HEK293 (cell line): ENCODE measurements at regions not wholly inside any gene's neighbourhood (a gene's known extent, or its start where the extent isn't known, plus 50 kb on each side); places are given as distances from the start of the nearest gene placed in this dataset.

Experiments
- CTCF ChIA-PET: fragments of 350-600 bp; formaldehyde crosslinking; extraction: SDS; loops from one replicate; lab custom pipeline; 2021; ENCODE audit warnings: antibody characterized with exemption; lab: Yijun Ruan, JAX
- POLR2A ChIA-PET: fragments of 300-600 bp; formaldehyde crosslinking; extraction: SDS; loops from one replicate; lab custom pipeline; 2020; ENCODE audit warnings: antibody characterized with exemption, inconsistent platforms; lab: Yijun Ruan, JAX
- H3K27ac ChIP-seq: fragments of 200-500 bp; sonication (Bioruptor generic); 2 replicates; pipeline ENCODE4 v1.5.1; 2014; ENCODE audit warnings: low read depth, low read length, control low read depth, inconsistent platforms; ENCODE audit errors: extremely low read depth
- H3K36me3 ChIP-seq, 2 experiments: fragments of 200-500 bp in 1 of 2; sonication (Bioruptor generic) in 1 of 2; 1 replicate in 1 of 2; 2 replicates in 1 of 2; pipeline ENCODE4 v1.5.1; 2014 to 2017; ENCODE audit warnings: inconsistent platforms in 2 of 2, low read length in 2 of 2; ENCODE audit not compliant: control insufficient read depth in 2 of 2, insufficient read depth in 1 of 2
- H3K4me1 ChIP-seq: fragments of 200-500 bp; sonication (Bioruptor generic); 2 replicates; pipeline ENCODE4 v1.5.1; 2014; ENCODE audit warnings: mild to moderate bottlenecking, low read length, inconsistent platforms; ENCODE audit not compliant: control insufficient read depth, insufficient read depth
- H3K4me3 ChIP-seq: 2 replicates; pipeline ENCODE4 v1.5.1; 2011; ENCODE audit warnings: low read depth, mild to moderate bottlenecking, control low read depth, low read length, moderate library complexity
- H3K9me3 ChIP-seq: fragments of 200-500 bp; sonication (Bioruptor generic); 2 replicates; pipeline ENCODE4 v1.5.1; 2014; ENCODE audit warnings: low read depth, low read length, inconsistent platforms; ENCODE audit not compliant: control insufficient read depth, insufficient read depth
- EGR2 ChIP-seq: fragments of 450-650 bp; formaldehyde crosslinking; IDR thresholded peaks from 2 replicates; pipeline ENCODE4 v1.5.1; 2016; ENCODE audit warnings: low read depth, missing biosample characterization, missing genetic modification characterization
- GLI4 ChIP-seq: fragments of 450-650 bp; formaldehyde crosslinking; IDR thresholded peaks from 2 replicates; pipeline ENCODE4 v1.5.1; 2016; ENCODE audit warnings: missing biosample characterization, missing genetic modification characterization
- HOXA7 ChIP-seq: sonication (generic); formaldehyde crosslinking; IDR thresholded peaks from 2 replicates; pipeline ENCODE4 v1.8.1; 2022; ENCODE audit warnings: missing genetic modification reagents, borderline replicate concordance
- HOXD13 ChIP-seq: sonication (generic); formaldehyde crosslinking; IDR thresholded peaks from 2 replicates; pipeline ENCODE4 v1.8.0; 2022; ENCODE audit warnings: missing genetic modification reagents, borderline replicate concordance
- OVOL3 ChIP-seq: fragments of 450-650 bp; formaldehyde crosslinking; IDR thresholded peaks from 2 replicates; pipeline ENCODE4 v1.5.1; 2016; ENCODE audit warnings: missing biosample characterization, missing genetic modification characterization
- ZNF10 ChIP-seq: fragments of 450-650 bp; formaldehyde crosslinking; IDR thresholded peaks from 2 replicates; pipeline ENCODE4 v1.5.1; 2017; ENCODE audit warnings: missing biosample characterization, missing genetic modification characterization
- ZNF114 ChIP-seq: fragments of 450-650 bp; formaldehyde crosslinking; IDR thresholded peaks from 2 replicates; pipeline ENCODE4 v1.5.0; 2017; ENCODE audit warnings: missing biosample characterization, missing genetic modification characterization
- ZNF138 ChIP-seq: fragments of 450-650 bp; formaldehyde crosslinking; IDR thresholded peaks from 2 replicates; pipeline ENCODE4 v1.5.1; 2016; ENCODE audit warnings: missing biosample characterization, missing genetic modification characterization, borderline replicate concordance
- ZNF184 ChIP-seq: fragments of 450-650 bp; IDR thresholded peaks from 2 replicates; pipeline ENCODE4 v1.5.1; 2018; ENCODE audit warnings: missing biosample characterization, mild to moderate bottlenecking, missing genetic modification characterization
- ZNF2 ChIP-seq: fragments of 450-650 bp; formaldehyde crosslinking; IDR thresholded peaks from 2 replicates; pipeline ENCODE4 v1.5.1; 2016; ENCODE audit warnings: missing biosample characterization, missing genetic modification characterization
- ZNF302 ChIP-seq: fragments of 450-650 bp; formaldehyde crosslinking; IDR thresholded peaks from 2 replicates; pipeline ENCODE4 v1.5.1; 2016; ENCODE audit warnings: missing biosample characterization, missing genetic modification characterization, low read depth
- ZNF366 ChIP-seq: fragments of 450-650 bp; formaldehyde crosslinking; conservative IDR thresholded peaks from 2 replicates; pipeline ENCODE4 v1.5.1; 2016; ENCODE audit warnings: missing biosample characterization, missing genetic modification characterization
- ZNF391 ChIP-seq: fragments of 450-650 bp; formaldehyde crosslinking; IDR thresholded peaks from 2 replicates; pipeline ENCODE4 v1.5.1; 2016; ENCODE audit warnings: low read depth, missing biosample characterization, missing genetic modification characterization, borderline replicate concordance
- ZNF404 ChIP-seq: fragments of 450-650 bp; formaldehyde crosslinking; IDR thresholded peaks from 2 replicates; pipeline ENCODE4 v1.5.1; 2017; ENCODE audit warnings: missing biosample characterization, missing genetic modification characterization
- ZNF560 ChIP-seq: fragments of 450-650 bp; formaldehyde crosslinking; IDR thresholded peaks from 2 replicates; pipeline ENCODE4 v1.5.1; 2017; ENCODE audit warnings: missing biosample characterization, missing genetic modification characterization, borderline replicate concordance
- ZNF610 ChIP-seq: fragments of 450-650 bp; formaldehyde crosslinking; IDR thresholded peaks from 2 replicates; pipeline ENCODE4 v1.5.1; 2016; ENCODE audit warnings: missing biosample characterization, missing genetic modification characterization, borderline replicate concordance
- ZNF623 ChIP-seq: fragments of 450-650 bp; formaldehyde crosslinking; IDR thresholded peaks from 2 replicates; pipeline ENCODE4 v1.5.1; 2016; ENCODE audit warnings: missing biosample characterization, missing genetic modification characterization
- ZNF658 ChIP-seq: fragments of 450-650 bp; formaldehyde crosslinking; IDR thresholded peaks from 2 replicates; pipeline ENCODE4; 2016; ENCODE audit warnings: missing biosample characterization, missing genetic modification characterization
- ZNF747 ChIP-seq: fragments of 450-650 bp; formaldehyde crosslinking; IDR thresholded peaks from 2 replicates; pipeline ENCODE4 v1.5.1; 2016; ENCODE audit warnings: missing biosample characterization, missing genetic modification characterization
- ZNF76 ChIP-seq: fragments of 450-650 bp; formaldehyde crosslinking; IDR thresholded peaks from 2 replicates; pipeline ENCODE4; 2016; ENCODE audit warnings: low read depth, missing biosample characterization, missing genetic modification characterization, borderline replicate concordance
- ZNF792 ChIP-seq: fragments of 450-650 bp; formaldehyde crosslinking; IDR thresholded peaks from 2 replicates; pipeline ENCODE4 v1.5.1; 2016; ENCODE audit warnings: missing biosample characterization, missing genetic modification characterization
- ZXDB ChIP-seq: fragments of 450-650 bp; formaldehyde crosslinking; IDR thresholded peaks from 2 replicates; pipeline ENCODE4 v1.5.1; 2016; ENCODE audit warnings: missing biosample characterization, missing genetic modification characterization
- TF ChIP-seq, protein P1 (sequence below): fragments of 450-650 bp; formaldehyde crosslinking; IDR thresholded peaks from 2 replicates; pipeline ENCODE4 v1.5.1; 2016; ENCODE audit warnings: missing biosample characterization, missing genetic modification characterization
- TF ChIP-seq, protein P2 (sequence below): fragments of 450-650 bp; IDR thresholded peaks from 2 replicates; pipeline ENCODE4 v1.5.1; 2018; ENCODE audit warnings: missing biosample characterization, mild to moderate bottlenecking, missing genetic modification characterization
- TF ChIP-seq, protein P3 (sequence below): fragments of 450-650 bp; formaldehyde crosslinking; IDR thresholded peaks from 2 replicates; pipeline ENCODE4 v1.5.1; 2016; ENCODE audit warnings: missing biosample characterization, missing genetic modification characterization
- TF ChIP-seq, protein P4 (sequence below): fragments of 450-650 bp; formaldehyde crosslinking; conservative IDR thresholded peaks from 2 replicates; pipeline ENCODE4 v1.5.1; 2016; ENCODE audit warnings: low read depth, missing biosample characterization, missing genetic modification characterization

DNA sequence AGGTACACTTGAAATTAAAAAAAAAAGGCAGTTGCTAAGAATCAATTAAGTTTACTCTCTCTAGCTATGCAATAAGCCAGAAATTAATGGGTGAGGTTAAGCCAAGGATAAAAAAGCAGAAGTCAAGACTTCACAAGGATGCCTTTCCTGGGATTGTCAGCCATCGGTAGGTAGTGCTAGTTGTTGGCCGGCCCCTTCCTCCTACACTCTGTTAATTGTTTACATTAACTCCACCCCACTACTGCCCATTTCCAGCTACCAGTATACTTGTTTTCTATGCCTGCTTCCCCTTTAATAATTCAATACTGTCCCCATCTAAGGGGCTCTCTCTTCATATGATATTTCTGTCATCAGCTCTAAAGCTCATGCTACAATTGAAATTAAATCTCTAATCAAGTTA is 461.0 kb downstream of the IPMK start:
- Histone ChIP-seq H3K27ac (no peak overlapping the region), H3K4me1 (no peaks in the 10 kb centered on the region), H3K36me3 (no peaks in the 10 kb centered on the region), H3K9me3 (no peaks in the 10 kb centered on the region), H3K4me3 (no peak overlapping the region)
- TF ChIP-seq, protein P1, sequence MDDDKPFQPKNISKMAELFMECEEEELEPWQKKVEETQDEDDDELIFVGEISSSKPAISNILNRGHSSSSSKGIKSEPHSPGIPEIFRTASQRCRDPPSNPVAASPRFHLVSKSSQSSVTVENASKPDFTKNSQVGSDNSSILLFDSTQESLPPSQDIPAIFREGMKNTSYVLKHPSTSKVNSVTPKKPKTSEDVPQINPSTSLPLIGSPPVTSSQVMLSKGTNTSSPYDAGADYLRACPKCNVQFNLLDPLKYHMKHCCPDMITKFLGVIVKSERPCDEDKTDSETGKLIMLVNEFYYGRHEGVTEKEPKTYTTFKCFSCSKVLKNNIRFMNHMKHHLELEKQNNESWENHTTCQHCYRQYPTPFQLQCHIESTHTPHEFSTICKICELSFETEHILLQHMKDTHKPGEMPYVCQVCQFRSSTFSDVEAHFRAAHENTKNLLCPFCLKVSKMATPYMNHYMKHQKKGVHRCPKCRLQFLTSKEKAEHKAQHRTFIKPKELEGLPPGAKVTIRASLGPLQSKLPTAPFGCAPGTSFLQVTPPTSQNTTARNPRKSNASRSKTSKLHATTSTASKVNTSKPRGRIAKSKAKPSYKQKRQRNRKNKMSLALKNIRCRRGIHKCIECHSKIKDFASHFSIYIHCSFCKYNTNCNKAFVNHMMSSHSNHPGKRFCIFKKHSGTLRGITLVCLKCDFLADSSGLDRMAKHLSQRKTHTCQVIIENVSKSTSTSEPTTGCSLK, result no peak
- no peak for TF ChIP-seq ZNF623
- TF ChIP-seq ZNF302 (tag by site-specific recombination), result no peak
- no peak for TF ChIP-seq ZNF2
- TF ChIP-seq ZNF391 (tag by site-specific recombination), result no peak
- TF ChIP-seq, protein P2, sequence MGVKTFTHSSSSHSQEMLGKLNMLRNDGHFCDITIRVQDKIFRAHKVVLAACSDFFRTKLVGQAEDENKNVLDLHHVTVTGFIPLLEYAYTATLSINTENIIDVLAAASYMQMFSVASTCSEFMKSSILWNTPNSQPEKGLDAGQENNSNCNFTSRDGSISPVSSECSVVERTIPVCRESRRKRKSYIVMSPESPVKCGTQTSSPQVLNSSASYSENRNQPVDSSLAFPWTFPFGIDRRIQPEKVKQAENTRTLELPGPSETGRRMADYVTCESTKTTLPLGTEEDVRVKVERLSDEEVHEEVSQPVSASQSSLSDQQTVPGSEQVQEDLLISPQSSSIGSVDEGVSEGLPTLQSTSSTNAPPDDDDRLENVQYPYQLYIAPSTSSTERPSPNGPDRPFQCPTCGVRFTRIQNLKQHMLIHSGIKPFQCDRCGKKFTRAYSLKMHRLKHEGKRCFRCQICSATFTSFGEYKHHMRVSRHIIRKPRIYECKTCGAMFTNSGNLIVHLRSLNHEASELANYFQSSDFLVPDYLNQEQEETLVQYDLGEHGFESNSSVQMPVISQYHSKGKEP, result no peak
- CTCF ChIA-PET, result no interaction called here
- POLR2A ChIA-PET, result no interaction called here

DNA sequence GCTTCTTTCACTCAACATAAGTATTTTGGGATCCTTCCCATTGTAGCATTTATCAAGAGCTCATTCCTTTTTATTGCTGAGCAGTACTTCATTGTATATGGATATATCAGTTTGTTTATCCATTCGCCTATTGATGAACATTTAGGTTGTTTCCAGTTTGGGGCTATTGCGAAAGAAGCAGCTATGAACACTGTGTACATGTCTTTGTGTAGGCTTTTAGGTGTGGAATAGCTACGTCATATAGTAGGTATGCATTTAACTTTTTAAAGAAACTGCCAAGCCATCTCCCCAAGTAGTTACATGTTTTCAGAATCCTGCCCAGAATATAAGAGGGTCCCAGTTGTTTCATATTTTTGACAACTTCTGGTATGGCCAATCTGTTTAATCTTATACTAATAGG is 468.1 kb downstream of the IPMK start:
- H3K27ac ChIP-seq, result no peak overlapping the region
- ChIA-PET POLR2A (no interaction called here), CTCF (no interaction called here)
- no peaks in the 10 kb centered on the region for H3K4me1 ChIP-seq
- H3K9me3 ChIP-seq, result no peaks in the 10 kb centered on the region
- H3K4me3 ChIP-seq, result no peak overlapping the region
- no peaks in the 10 kb centered on the region for H3K36me3 ChIP-seq
- TF ChIP-seq HOXD13 (CRISPR knock-in tag) (no peak), ZNF792 (tag by site-specific recombination) (no peak), OVOL3 (tag by site-specific recombination) (no peak), ZNF184 (tag by site-specific recombination) (no peak), ZNF366 (no peak), ZNF404 (no peak), ZNF76 (no peak), ZXDB (tag by site-specific recombination) (no peak), HOXA7 (CRISPR knock-in tag) (no peak), ZNF114 (no peak), ZNF747 (no peak), EGR2 (no peak), ZNF610 (tag by site-specific recombination) (no peak), ZNF138 (tag by site-specific recombination) (no peak), ZNF10 (no peak), GLI4 (tag by site-specific recombination) (no peak), ZNF658 (no peak), ZNF560 (no peak)
- TF ChIP-seq, protein P3, sequence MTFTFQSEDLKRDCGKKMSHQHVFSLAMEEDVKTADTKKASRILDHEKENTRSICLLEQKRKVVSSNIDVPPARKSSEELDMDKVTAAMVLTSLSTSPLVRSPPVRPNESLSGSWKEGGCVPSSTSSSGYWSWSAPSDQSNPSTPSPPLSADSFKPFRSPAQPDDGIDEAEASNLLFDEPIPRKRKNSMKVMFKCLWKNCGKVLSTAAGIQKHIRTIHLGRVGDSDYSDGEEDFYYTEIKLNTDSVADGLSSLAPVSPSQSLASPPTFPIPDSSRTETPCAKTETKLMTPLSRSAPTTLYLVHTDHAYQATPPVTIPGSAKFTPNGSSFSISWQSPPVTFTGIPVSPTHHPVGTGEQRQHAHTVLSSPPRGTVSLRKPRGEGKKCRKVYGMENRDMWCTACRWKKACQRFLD, result no peak
- TF ChIP-seq, protein P4, sequence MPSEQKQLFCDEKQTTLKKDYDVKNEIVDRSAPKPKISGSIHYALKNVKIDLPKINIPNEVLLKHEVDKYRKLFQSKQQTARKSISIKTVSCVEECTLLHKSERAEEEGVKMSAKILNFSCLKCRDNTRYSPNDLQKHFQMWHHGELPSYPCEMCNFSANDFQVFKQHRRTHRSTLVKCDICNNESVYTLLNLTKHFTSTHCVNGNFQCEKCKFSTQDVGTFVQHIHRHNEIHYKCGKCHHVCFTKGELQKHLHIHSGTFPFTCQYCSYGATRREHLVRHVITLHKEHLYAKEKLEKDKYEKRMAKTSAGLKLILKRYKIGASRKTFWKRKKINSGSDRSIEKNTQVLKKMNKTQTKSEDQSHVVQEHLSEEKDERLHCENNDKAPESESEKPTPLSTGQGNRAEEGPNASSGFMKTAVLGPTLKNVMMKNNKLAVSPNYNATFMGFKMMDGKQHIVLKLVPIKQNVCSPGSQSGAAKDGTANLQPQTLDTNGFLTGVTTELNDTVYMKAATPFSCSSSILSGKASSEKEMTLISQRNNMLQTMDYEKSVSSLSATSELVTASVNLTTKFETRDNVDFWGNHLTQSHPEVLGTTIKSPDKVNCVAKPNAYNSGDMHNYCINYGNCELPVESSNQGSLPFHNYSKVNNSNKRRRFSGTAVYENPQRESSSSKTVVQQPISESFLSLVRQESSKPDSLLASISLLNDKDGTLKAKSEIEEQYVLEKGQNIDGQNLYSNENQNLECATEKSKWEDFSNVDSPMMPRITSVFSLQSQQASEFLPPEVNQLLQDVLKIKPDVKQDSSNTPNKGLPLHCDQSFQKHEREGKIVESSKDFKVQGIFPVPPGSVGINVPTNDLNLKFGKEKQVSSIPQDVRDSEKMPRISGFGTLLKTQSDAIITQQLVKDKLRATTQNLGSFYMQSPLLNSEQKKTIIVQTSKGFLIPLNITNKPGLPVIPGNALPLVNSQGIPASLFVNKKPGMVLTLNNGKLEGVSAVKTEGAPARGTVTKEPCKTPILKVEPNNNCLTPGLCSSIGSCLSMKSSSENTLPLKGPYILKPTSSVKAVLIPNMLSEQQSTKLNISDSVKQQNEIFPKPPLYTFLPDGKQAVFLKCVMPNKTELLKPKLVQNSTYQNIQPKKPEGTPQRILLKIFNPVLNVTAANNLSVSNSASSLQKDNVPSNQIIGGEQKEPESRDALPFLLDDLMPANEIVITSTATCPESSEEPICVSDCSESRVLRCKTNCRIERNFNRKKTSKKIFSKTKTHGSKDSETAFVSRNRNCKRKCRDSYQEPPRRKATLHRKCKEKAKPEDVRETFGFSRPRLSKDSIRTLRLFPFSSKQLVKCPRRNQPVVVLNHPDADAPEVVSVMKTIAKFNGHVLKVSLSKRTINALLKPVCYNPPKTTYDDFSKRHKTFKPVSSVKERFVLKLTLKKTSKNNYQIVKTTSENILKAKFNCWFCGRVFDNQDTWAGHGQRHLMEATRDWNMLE (tag by site-specific recombination), result no peak
